IMR-90 (cell line): ENCODE measurements at regions not wholly inside any gene's neighbourhood (a gene's known extent, or its start where the extent isn't known, plus 50 kb on each side); places are given as distances from the start of the nearest gene placed in this dataset.

Source experiments
- ATAC-seq: fragments of 200-7000 bp; cut with Tn5 transposase; 2 replicates; pipeline ENCODE4 v1.9.1; 2020; ENCODE audit warnings: low read depth, mild to moderate bottlenecking, moderate library complexity
- BruUV-seq: library from RNA; stranded (reverse); fragments of 400-500 nt; replicated peaks from 2 replicates; lab custom pipeline; 2021; lab: Mats Ljungman, UMichigan
- CTCF ChIA-PET: fragments of 300-600 bp; formaldehyde crosslinking; extraction: SDS; loops from one replicate; lab custom pipeline; 2021; ENCODE audit warnings: antibody characterized with exemption; lab: Yijun Ruan, JAX
- POLR2A ChIA-PET: fragments of 300-600 bp; sonication (Branson Sonifier 250); formaldehyde crosslinking; loops from one replicate; lab custom pipeline; 2022; ENCODE audit warnings: antibody characterized with exemption; ENCODE audit not compliant: unreplicated experiment; lab: Charles Lee
- DNase-seq: peaks from one replicate; pipeline ENCODE4 v3.0.0; 2013
- H2AFZ ChIP-seq: replicated peaks from 2 replicates; pipeline ENCODE3; 2013; ENCODE audit warnings: low read length, mild to moderate bottlenecking; ENCODE audit not compliant: poor library complexity
- H2AK5ac ChIP-seq: 2 replicates; pipeline ENCODE4 v1.6.1; 2013; ENCODE audit warnings: low read depth, low read length, inconsistent platforms
- H2AK9ac ChIP-seq: replicated peaks from 2 replicates; pipeline ENCODE3; 2013; ENCODE audit warnings: mild to moderate bottlenecking, low read depth, low read length, moderate library complexity; ENCODE audit not compliant: poor library complexity
- H2BK120ac ChIP-seq: 2 replicates; pipeline ENCODE4 v1.6.1; 2013; ENCODE audit warnings: low read depth, low read length, inconsistent platforms
- H2BK15ac ChIP-seq: 3 replicates; pipeline ENCODE4 v1.6.1; 2013; ENCODE audit warnings: low read depth, low read length, inconsistent platforms
- H2BK20ac ChIP-seq: 2 replicates; pipeline ENCODE4 v1.6.1; 2013; ENCODE audit warnings: low read depth, mild to moderate bottlenecking, inconsistent platforms, low read length, moderate library complexity
- H2BK5ac ChIP-seq: 2 replicates; pipeline ENCODE4 v1.6.1; 2013; ENCODE audit warnings: mild to moderate bottlenecking, low read depth, low read length, inconsistent platforms; ENCODE audit not compliant: poor library complexity, severe bottlenecking
- H3K14ac ChIP-seq: replicated peaks from 2 replicates; pipeline ENCODE4 v1.6.1; 2013; ENCODE audit warnings: low read depth, low read length, inconsistent platforms
- H3K18ac ChIP-seq: 2 replicates; pipeline ENCODE4 v1.6.1; 2013; ENCODE audit warnings: low read depth, low read length, control low read depth
- H3K23ac ChIP-seq: 2 replicates; pipeline ENCODE4 v1.6.1; 2013; ENCODE audit warnings: low read depth, low read length, inconsistent platforms
- H3K27ac ChIP-seq: 2 replicates; pipeline ENCODE4 v1.5.1; 2013; ENCODE audit warnings: mild to moderate bottlenecking, control low read depth, low read length; ENCODE audit not compliant: insufficient read depth
- H3K27me3 ChIP-seq: 2 replicates; pipeline ENCODE4 v1.6.1; 2013; ENCODE audit warnings: low read length; ENCODE audit not compliant: control insufficient read depth, insufficient read depth
- H3K36me3 ChIP-seq: 2 replicates; pipeline ENCODE4 v1.6.1; 2013; ENCODE audit warnings: low read length, mixed read lengths; ENCODE audit not compliant: control insufficient read depth, insufficient read depth
- H3K4ac ChIP-seq: 2 replicates; pipeline ENCODE4 v1.6.1; 2013; ENCODE audit warnings: low read depth, low read length, inconsistent platforms
- H3K4me1 ChIP-seq: 2 replicates; pipeline ENCODE4 v1.6.1; 2013; ENCODE audit warnings: low read length, mixed read lengths; ENCODE audit not compliant: control insufficient read depth, insufficient read depth
- H3K4me2 ChIP-seq: 2 replicates; pipeline ENCODE4 v1.6.1; 2013; ENCODE audit warnings: low read depth, mild to moderate bottlenecking, control low read depth, low read length, moderate library complexity
- H3K4me3 ChIP-seq: 2 replicates; pipeline ENCODE4 v1.5.1; 2013; ENCODE audit warnings: low read depth, mild to moderate bottlenecking, control low read depth, low read length, moderate library complexity; ENCODE audit not compliant: insufficient read depth
- H3K56ac ChIP-seq: 2 replicates; pipeline ENCODE4 v1.6.1; 2013; ENCODE audit warnings: low read length, inconsistent platforms; ENCODE audit not compliant: insufficient read depth; ENCODE audit errors: extremely low read depth
- H3K79me1 ChIP-seq, 2 experiments: 2 replicates each; pipeline ENCODE4 v1.6.1; 2013; ENCODE audit warnings: low read length in 2 of 2, inconsistent platforms in 1 of 2, low read depth in 1 of 2
- H3K9ac ChIP-seq: 2 replicates; pipeline ENCODE4 v1.6.1; 2013; ENCODE audit warnings: low read depth, low read length, control low read depth
- H3K9me1 ChIP-seq: 2 replicates; pipeline ENCODE4 v1.6.1; 2013; ENCODE audit warnings: low read length, inconsistent platforms; ENCODE audit not compliant: insufficient read depth
- H3K9me3 ChIP-seq: 2 replicates; pipeline ENCODE4 v1.6.1; 2013; ENCODE audit warnings: low read length; ENCODE audit not compliant: control insufficient read depth, insufficient read depth
- H4K20me1 ChIP-seq: 2 replicates; pipeline ENCODE4 v1.6.1; 2013; ENCODE audit warnings: low read length, inconsistent platforms; ENCODE audit not compliant: insufficient read depth
- H4K5ac ChIP-seq: 2 replicates; pipeline ENCODE4 v1.6.1; 2013; ENCODE audit warnings: mild to moderate bottlenecking, low read depth, low read length, control low read depth
- H4K8ac ChIP-seq, 2 experiments: 2 replicates each; pipeline ENCODE4 v1.6.1; 2013; ENCODE audit warnings: low read depth in 2 of 2, low read length in 2 of 2, control low read depth in 1 of 2, inconsistent platforms in 1 of 2
- H4K91ac ChIP-seq: 2 replicates; pipeline ENCODE4 v1.6.1; 2013; ENCODE audit warnings: low read depth, low read length, inconsistent platforms; ENCODE audit not compliant: insufficient read depth
- BHLHE40 ChIP-seq: fragments of 150-350 bp; IDR thresholded peaks from 2 replicates; pipeline ENCODE4 v1.6.1; 2016; ENCODE audit warnings: mild to moderate bottlenecking, low read depth, low read length
- CEBPB ChIP-seq: IDR thresholded peaks from 2 replicates; pipeline ENCODE4 v1.6.1; 2012; ENCODE audit warnings: low read depth, low read length, improper control_type of control experiment
- CHD1 ChIP-seq: IDR thresholded peaks from 2 replicates; pipeline ENCODE4 v1.6.1; 2012; ENCODE audit warnings: low read depth, low read length, improper control_type of control experiment
- ELK1 ChIP-seq: fragments of 150-350 bp; IDR thresholded peaks from 2 replicates; pipeline ENCODE4 v1.6.1; 2016; ENCODE audit warnings: low read depth, mild to moderate bottlenecking, low read length, moderate library complexity, borderline replicate concordance
- MXI1 ChIP-seq: IDR thresholded peaks from 2 replicates; pipeline ENCODE4 v1.6.1; 2012; ENCODE audit warnings: low read depth, mild to moderate bottlenecking, low read length, moderate library complexity, borderline replicate concordance
- NFE2L2 ChIP-seq: fragments of 150-350 bp; IDR thresholded peaks from 2 replicates; pipeline ENCODE4 v1.6.1; 2016; ENCODE audit warnings: low read depth, mild to moderate bottlenecking, low read length
- POLR2A ChIP-seq: IDR thresholded peaks from 2 replicates; pipeline ENCODE4 v1.6.1; 2012; ENCODE audit warnings: mild to moderate bottlenecking, low read depth, low read length
- RAD21 ChIP-seq: IDR thresholded peaks from 2 replicates; pipeline ENCODE4 v1.6.1; 2012; ENCODE audit warnings: low read length, improper control_type of control experiment
- RCOR1 ChIP-seq: IDR thresholded peaks from 2 replicates; pipeline ENCODE4 v1.6.1; 2012; ENCODE audit warnings: mild to moderate bottlenecking, low read length, improper control_type of control experiment; ENCODE audit not compliant: insufficient replicate concordance
- SMC3 ChIP-seq: fragments of 150-350 bp; IDR thresholded peaks from 2 replicates; pipeline ENCODE4 v1.6.1; 2016; ENCODE audit warnings: low read depth, mild to moderate bottlenecking, antibody characterized with exemption, low read length, moderate library complexity
- dilution Hi-C: fragments of 300-500 bp; cut with HindIII; formaldehyde crosslinking; loops from one replicate; pipeline ENCODE4 v1.14.3; 2018; ENCODE audit warnings: low sequenced_read_pairs; ENCODE audit not compliant: unreplicated experiment
- in situ Hi-C: fragments of 300-500 bp; cut with MboI; formaldehyde crosslinking; loops from 3 replicates; pipeline ENCODE4 v1.14.3; 2019; ENCODE audit warnings: low sequenced_read_pairs, inconsistent platforms, mixed read lengths
- intact Hi-C: fragments of 100-400 bp; cut with micrococcal nuclease; formaldehyde crosslinking; loops from 2 replicates; pipeline ENCODE4 v1.10.0; 2022

GRCh38 chr18:71293322-71293721 lies 1004.5 kb downstream of the SOCS6 start:
- Histone ChIP-seq H3K4me1 (no peaks in the 10 kb centered on the region), H3K4ac (no peak overlapping the region), H3K18ac (no peak overlapping the region), H3K27me3 (no peaks in the 10 kb centered on the region), H2BK20ac (no peak overlapping the region), H4K91ac (no peak overlapping the region), H2AK9ac (no peak overlapping the region), H2AK5ac (no peak overlapping the region), H3K9me3 (peaks cover 4% of the 10 kb centered on the region), H4K8ac (no peak overlapping the region), H3K14ac (no peak overlapping the region), H3K23ac (no peak overlapping the region), H4K20me1 (no peaks in the 10 kb centered on the region), H2BK120ac (no peak overlapping the region), H3K36me3 (no peaks in the 10 kb centered on the region), H3K27ac (no peak overlapping the region), H3K9ac (no peak overlapping the region), H3K56ac (no peak overlapping the region), H4K5ac (no peak overlapping the region), H2BK5ac (no peak overlapping the region), H2BK15ac (no peak overlapping the region), H3K4me3 (no peak overlapping the region), H3K79me1 (no peaks in the 10 kb centered on the region), H3K9me1 (no peaks in the 10 kb centered on the region), H2AFZ (no peak overlapping the region), H3K4me2 (no peak overlapping the region)
- ChIA-PET CTCF (no interaction called here), POLR2A (no interaction called here)
- intact Hi-C loops (no loop called here), dilution Hi-C loops (no loop called here), in situ Hi-C loops (no loop called here)
- BruUV-seq: no TSS peak
- DNase-seq (no peak), ATAC-seq (no peak)
- TF ChIP-seq MXI1 (no peak), RAD21 (no peak), RCOR1 (no peak), NFE2L2 (no peak), ELK1 (no peak), CEBPB (no peak), SMC3 (no peak), CHD1 (no peak), BHLHE40 (no peak), POLR2A (no peak)
